Stomach (tissue), 8 donors: ENCODE measurements at regions not wholly inside any gene's neighbourhood (a gene's known extent, or its start where the extent isn't known, plus 50 kb on each side); places are given as distances from the start of the nearest gene placed in this dataset.

ENCODE experiments used
- DNase-seq, 2 donors: peaks; one replicate each; pipeline versions ENCODE4 v3.0.0 to v3.0.0-alpha.2; 2013 to 2019
- H3K27ac ChIP-seq, 5 donors: fragments of 200-600 bp in 4 of 5; sonication (generic) in 4 of 5; one replicate each; pipeline ENCODE4 v1.5.1; 2013 to 2019; ENCODE audit warnings: mild to moderate bottlenecking in 1 of 5, moderate library complexity in 1 of 5
- H3K27me3 ChIP-seq, 3 donors: fragments of 200-600 bp; sonication (generic); one replicate each; pipeline ENCODE4 v1.5.1; 2017 to 2019; ENCODE audit warnings: mixed run types in 1 of 3
- H3K36me3 ChIP-seq, 4 donors: fragments of 200-600 bp; sonication (generic); 1 replicate in 3 of 4; 2 replicates in 1 of 4; pipeline ENCODE4 v1.5.1; 2016 to 2019
- H3K4me1 ChIP-seq, 4 donors: fragments of 200-600 bp; sonication (generic); one replicate each; pipeline ENCODE4 v1.5.1; 2016 to 2019
- H3K4me3 ChIP-seq, 4 donors: fragments of 200-600 bp; sonication (generic) in 3 of 4; one replicate each; pipeline ENCODE4 v1.5.1; 2016 to 2019; ENCODE audit warnings: mild to moderate bottlenecking in 1 of 4
- H3K9me3 ChIP-seq, 4 donors: fragments of 200-600 bp; sonication (generic); one replicate each; pipeline ENCODE4 v1.5.1; 2016 to 2019
- EP300 ChIP-seq: sonication (generic); formaldehyde crosslinking; IDR thresholded peaks from one replicate; pipeline ENCODE4 v1.6.1; 2017; ENCODE audit warnings: antibody characterized with exemption
- POLR2A ChIP-seq, 4 donors: fragments of 450-650 bp; IDR thresholded peaks; one replicate each; pipeline ENCODE4 v1.6.1; 2016; ENCODE audit warnings: antibody characterized with exemption in 4 of 4, control low read depth in 2 of 4, mild to moderate bottlenecking in 1 of 4, moderate library complexity in 1 of 4
- POLR2AphosphoS5 ChIP-seq, 3 donors: sonication (generic); formaldehyde crosslinking; IDR thresholded peaks; one replicate each; pipeline ENCODE4 v1.6.1; 2016; ENCODE audit warnings: antibody characterized with exemption in 3 of 3
- WGBS, 5 donors: extraction: QIAGEN DNeasy Blood & Tissue Kit in 3 of 5; methylation state at CpG; one replicate each; pipeline versions ENCODE4 v1.1.5 to v1.1.7; 2013 to 2018; 5-methylcytosine and 5-hydroxymethylcytosine counted together
- intact Hi-C: fragments of 100-400 bp; cut with DNase I; formaldehyde crosslinking; loops from one replicate; pipeline ENCODE4 v1.15.1; 2023; ENCODE audit warnings: low total_unique reads
- TF ChIP-seq, protein P1 (sequence below), 7 experiments: fragments of 450-650 bp in 4 of 7; fragments of 200-600 bp in 3 of 7; sonication (generic) in 3 of 7; IDR thresholded peaks; one replicate each; pipeline ENCODE4 v1.5.1; 2016 to 2019; ENCODE audit warnings: antibody characterized with exemption in 7 of 7, control low read depth in 2 of 7, mild to moderate bottlenecking in 1 of 7
- donor health status: healthy with polysubstance abuse.
- donor health status: Bipolar disorder and iron deficiency.
- donor health status: healthy.

DNA sequence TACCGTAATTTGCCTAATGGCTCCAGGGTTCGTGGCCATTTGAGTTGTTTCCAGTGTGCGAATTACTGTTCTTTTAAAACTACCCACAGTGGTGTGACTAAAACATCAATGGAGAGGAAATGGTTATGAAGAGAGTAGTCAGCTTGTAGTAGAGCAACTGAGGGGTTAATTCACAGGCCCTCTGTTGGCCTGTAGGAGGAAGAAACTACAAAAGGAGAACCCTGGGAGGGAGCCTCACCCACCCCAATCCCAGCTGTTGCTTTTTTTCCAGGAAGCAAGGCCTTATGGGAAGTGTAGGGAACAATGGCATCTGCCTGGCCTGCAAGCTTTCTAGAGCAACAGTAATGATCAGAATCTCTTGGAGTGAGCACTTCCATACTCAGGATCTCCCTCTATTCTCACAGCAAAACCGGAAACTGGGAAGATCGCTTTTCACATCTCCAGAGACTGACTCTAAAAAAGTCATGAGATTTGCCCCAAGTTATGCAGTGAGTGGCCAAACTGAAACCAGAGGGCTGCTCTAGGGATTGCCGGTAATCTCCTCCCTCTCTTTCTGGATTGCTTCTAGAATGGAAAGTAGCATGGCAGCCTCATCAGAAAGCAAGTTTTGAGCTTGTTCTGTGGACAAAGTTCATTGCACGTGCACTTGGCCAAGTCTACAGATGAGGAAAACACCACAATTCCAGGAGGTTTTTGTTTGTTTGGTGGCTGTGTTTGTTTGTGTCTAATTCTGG, 125.3 kb upstream of the PWP1 start:
- no peaks in the 10 kb centered on the region for H3K4me1 ChIP-seq
- TF ChIP-seq POLR2AphosphoS5 (IDR thresholded peaks at IDR 0.05) (no peak), POLR2A (IDR thresholded peaks at IDR 0.05) (no peak), EP300 (no peak)
- TF ChIP-seq, protein P1, sequence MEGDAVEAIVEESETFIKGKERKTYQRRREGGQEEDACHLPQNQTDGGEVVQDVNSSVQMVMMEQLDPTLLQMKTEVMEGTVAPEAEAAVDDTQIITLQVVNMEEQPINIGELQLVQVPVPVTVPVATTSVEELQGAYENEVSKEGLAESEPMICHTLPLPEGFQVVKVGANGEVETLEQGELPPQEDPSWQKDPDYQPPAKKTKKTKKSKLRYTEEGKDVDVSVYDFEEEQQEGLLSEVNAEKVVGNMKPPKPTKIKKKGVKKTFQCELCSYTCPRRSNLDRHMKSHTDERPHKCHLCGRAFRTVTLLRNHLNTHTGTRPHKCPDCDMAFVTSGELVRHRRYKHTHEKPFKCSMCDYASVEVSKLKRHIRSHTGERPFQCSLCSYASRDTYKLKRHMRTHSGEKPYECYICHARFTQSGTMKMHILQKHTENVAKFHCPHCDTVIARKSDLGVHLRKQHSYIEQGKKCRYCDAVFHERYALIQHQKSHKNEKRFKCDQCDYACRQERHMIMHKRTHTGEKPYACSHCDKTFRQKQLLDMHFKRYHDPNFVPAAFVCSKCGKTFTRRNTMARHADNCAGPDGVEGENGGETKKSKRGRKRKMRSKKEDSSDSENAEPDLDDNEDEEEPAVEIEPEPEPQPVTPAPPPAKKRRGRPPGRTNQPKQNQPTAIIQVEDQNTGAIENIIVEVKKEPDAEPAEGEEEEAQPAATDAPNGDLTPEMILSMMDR (IDR thresholded peaks at IDR 0.05): no peak

DNA sequence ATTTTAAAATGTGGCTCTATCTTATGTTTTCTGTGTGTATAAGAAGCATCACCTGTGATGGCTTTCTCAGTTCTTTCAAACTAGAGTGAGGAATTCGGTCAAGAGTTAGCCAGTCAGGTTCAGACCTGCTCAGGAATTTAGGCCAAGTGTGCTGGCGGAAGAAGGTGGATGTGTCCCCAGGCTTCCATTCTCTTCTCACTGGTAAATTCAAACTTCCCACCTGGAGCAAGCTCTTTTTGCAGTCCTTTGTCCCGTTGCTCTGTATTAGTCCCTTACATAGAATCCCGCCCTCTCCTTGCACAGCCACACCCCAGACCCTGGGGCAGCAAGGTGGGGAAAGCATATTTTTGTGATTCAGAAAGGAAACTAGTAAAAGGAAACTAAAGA, 124.7 kb upstream of the PWP1 start:
- TF ChIP-seq POLR2AphosphoS5 (IDR thresholded peaks at IDR 0.05) (no peak), POLR2A (IDR thresholded peaks at IDR 0.05) (no peak), EP300 (no peak)
- TF ChIP-seq, protein P1 (IDR thresholded peaks at IDR 0.05): no peak
- 66 to 77% (median 72%) methylated on average over 4 of the region's 4 CpGs for WGBS, 5 donors

More for the DNA sequence above, 125.3 kb upstream of the PWP1 start:
- Histone ChIP-seq H3K4me3 (no peak overlapping the region), H3K27ac (no peak overlapping the region), H3K9me3 (no peaks in the 10 kb centered on the region), H3K27me3 (peaks cover 0 to 5% (median 0%) of the 10 kb centered on the region in 3 donors), H3K36me3 (no peaks in the 10 kb centered on the region)
- intact Hi-C loops: no loop called here
- no peak for DNase-seq
- 77 to 88% (median 82%) methylated on average over 7 of the region's 7 CpGs for WGBS, 5 donors

DNA sequence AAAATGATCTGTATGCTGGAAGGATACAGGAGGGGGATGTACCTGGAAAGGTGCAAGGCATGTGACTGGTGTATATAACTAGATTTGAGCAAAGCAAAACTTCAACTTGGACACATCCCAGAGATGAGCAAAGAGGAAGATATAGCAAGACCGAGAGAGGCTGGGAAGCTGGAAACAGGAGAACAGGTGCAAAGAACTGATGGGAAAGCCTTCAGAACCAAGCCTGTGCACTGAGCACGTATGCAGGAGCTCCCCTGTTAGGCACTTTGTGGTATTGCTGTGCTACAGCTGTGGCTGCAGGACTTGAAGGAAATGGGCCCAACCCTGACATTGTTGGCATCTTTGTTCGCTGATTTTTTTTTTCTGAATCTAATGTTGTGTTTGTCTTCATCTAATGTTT, 120.7 kb upstream of the PWP1 start:
- peak in 1 of 2 donors; percentile 50 for DNase-seq
- no peaks in the 10 kb centered on the region for H3K36me3 ChIP-seq
- H3K4me1 ChIP-seq: no peaks in the 10 kb centered on the region
- 39 to 61% (median 47%) methylated on average over 3 of the region's 3 CpGs for WGBS, 5 donors
- no peak overlapping the region for H3K4me3 ChIP-seq
- no peaks in the 10 kb centered on the region for H3K9me3 ChIP-seq
- no peak overlapping the region for H3K27ac ChIP-seq
- TF ChIP-seq POLR2A (IDR thresholded peaks at IDR 0.05) (no peak), EP300 (no peak), POLR2AphosphoS5 (IDR thresholded peaks at IDR 0.05) (no peak)
- TF ChIP-seq, protein P1 (IDR thresholded peaks at IDR 0.05): no peak
- intact Hi-C loops: no loop called here
- H3K27me3 ChIP-seq: peaks cover 0 to 5% (median 0%) of the 10 kb centered on the region in 3 donors

More for the DNA sequence above, 124.7 kb upstream of the PWP1 start:
- Histone ChIP-seq H3K9me3 (no peaks in the 10 kb centered on the region), H3K4me1 (no peaks in the 10 kb centered on the region), H3K4me3 (no peak overlapping the region), H3K27ac (no peak overlapping the region), H3K36me3 (no peaks in the 10 kb centered on the region), H3K27me3 (peaks cover 0 to 5% (median 0%) of the 10 kb centered on the region in 3 donors)
- DNase-seq: no peak
- intact Hi-C loops: no loop called here

DNA sequence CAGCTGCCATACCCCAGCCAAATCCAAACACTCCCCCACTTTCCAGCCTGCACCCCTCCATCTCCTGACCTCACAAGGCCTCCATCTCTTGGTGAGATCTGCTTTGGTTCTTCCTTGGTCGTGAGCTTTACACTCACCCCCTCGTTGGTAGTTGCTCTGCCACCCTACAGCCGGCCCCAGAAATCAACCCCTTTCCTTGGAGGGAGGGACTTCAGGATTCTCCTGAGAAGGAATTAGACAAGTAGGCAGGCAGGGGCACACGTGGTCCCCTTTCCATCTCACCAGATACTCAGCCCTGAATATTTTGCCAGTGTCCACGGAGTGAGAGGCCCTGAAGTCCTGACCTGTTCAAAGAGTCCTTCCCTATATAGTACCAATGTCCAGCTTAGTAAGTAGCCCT, 120.0 kb upstream of the PWP1 start:
- no peak for DNase-seq
- intact Hi-C loops: no loop called here
- Histone ChIP-seq H3K36me3 (no peaks in the 10 kb centered on the region), H3K4me3 (no peak overlapping the region), H3K27ac (no peak overlapping the region), H3K27me3 (peaks cover 0 to 5% (median 0%) of the 10 kb centered on the region in 3 donors), H3K4me1 (no peaks in the 10 kb centered on the region), H3K9me3 (no peaks in the 10 kb centered on the region)
- TF ChIP-seq POLR2AphosphoS5 (IDR thresholded peaks at IDR 0.05): no peak
- TF ChIP-seq POLR2A (IDR thresholded peaks at IDR 0.05): no peak
- no peak for TF ChIP-seq EP300
- TF ChIP-seq, protein P1 (IDR thresholded peaks at IDR 0.05): no peak
- 59 to 64% (median 61%) methylated on average over 5 of the region's 5 CpGs for WGBS, 5 donors
